Suprapubic skin (tissue), 4 donors: ENCODE measurements at regions not wholly inside any gene's neighbourhood (a gene's known extent, or its start where the extent isn't known, plus 50 kb on each side); places are given as distances from the start of the nearest gene placed in this dataset.

Source experiments
- DNase-seq, 2 donors: peaks; one replicate each; pipeline ENCODE4 v3.0.0-alpha.2; 2019; ENCODE audit warnings: low spot score in 2 of 2
- H3K27ac ChIP-seq: fragments of 200-600 bp; sonication (generic); one replicate; pipeline ENCODE4 v1.5.1; 2019
- H3K27me3 ChIP-seq: fragments of 200-600 bp; sonication (generic); one replicate; pipeline ENCODE4 v1.5.1; 2019
- H3K36me3 ChIP-seq: fragments of 200-600 bp; sonication (generic); one replicate; pipeline ENCODE4 v1.5.1; 2019
- H3K4me1 ChIP-seq: fragments of 200-600 bp; sonication (generic); one replicate; pipeline ENCODE4 v1.5.1; 2019
- H3K4me3 ChIP-seq: fragments of 200-600 bp; sonication (generic); one replicate; pipeline ENCODE4 v1.5.1; 2019; ENCODE audit warnings: mild to moderate bottlenecking
- H3K9me3 ChIP-seq: fragments of 200-600 bp; sonication (generic); one replicate; pipeline ENCODE4 v1.5.1; 2019
- EP300 ChIP-seq: sonication (generic); formaldehyde crosslinking; IDR thresholded peaks from one replicate; pipeline ENCODE4 v1.6.1; 2017; ENCODE audit warnings: antibody characterized with exemption
- POLR2A ChIP-seq, 2 donors: fragments of 450-650 bp; IDR thresholded peaks; one replicate each; pipeline ENCODE4 v1.6.1; 2017; ENCODE audit warnings: antibody characterized with exemption in 2 of 2, mild to moderate bottlenecking in 2 of 2, moderate library complexity in 2 of 2
- POLR2AphosphoS5 ChIP-seq, 3 donors: sonication (generic); formaldehyde crosslinking; IDR thresholded peaks; one replicate each; pipeline ENCODE4 v1.6.1; 2017; ENCODE audit warnings: antibody characterized with exemption in 3 of 3
- WGBS: methylation state at CpG from one replicate; pipeline ENCODE4 v1.1.5; 2018; 5-methylcytosine and 5-hydroxymethylcytosine counted together
- TF ChIP-seq, protein P1 (sequence below), 2 donors: fragments of 200-600 bp in 1 of 2; fragments of 450-650 bp in 1 of 2; sonication (generic) in 1 of 2; IDR thresholded peaks; one replicate each; pipeline ENCODE4 v1.5.1; 2016 to 2019; ENCODE audit warnings: antibody characterized with exemption in 2 of 2, mild to moderate bottlenecking in 1 of 2, moderate library complexity in 1 of 2

DNA sequence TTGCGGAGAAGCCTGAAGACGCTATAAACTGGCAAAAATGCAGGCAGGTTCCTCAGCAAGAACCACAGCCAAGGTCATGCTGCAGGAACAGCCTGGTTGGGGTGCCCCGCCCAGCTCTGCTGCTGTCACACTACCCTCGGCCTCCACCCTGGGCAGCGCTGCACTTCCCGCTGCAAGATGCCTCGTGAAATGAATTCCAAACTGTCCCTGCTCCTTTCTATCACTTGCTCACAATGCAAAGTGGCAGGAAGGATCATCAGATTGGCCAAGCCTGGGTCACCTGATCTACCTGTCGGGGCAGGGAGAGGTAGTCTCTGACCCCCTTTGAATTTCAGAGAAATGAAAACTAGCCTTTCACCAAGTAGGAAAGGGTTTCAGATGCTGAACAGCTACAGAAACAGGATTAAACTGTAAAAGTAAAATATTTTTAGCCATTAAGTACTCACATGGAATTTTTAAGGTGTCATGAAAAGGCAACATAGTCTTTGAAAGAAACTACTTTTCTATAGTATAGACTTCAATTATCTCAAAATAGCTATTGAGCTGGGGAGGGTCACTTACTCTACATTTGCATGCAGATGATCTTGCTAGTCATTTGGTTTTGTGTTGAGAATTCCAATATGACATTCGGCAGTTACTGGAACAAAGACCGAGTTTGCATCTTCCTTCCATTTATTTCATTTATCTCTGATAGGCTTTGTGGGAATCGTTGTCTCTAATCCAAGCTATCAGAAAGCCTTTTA lies 236.4 kb upstream of the ASCC3 start:
- DNase-seq = no peak
- no peaks in the 10 kb centered on the region for H3K9me3 ChIP-seq
- TF ChIP-seq EP300 (no peak), POLR2A (IDR thresholded peaks at IDR 0.05) (no peak), POLR2AphosphoS5 (IDR thresholded peaks at IDR 0.05) (no peak)
- TF ChIP-seq, protein P1, sequence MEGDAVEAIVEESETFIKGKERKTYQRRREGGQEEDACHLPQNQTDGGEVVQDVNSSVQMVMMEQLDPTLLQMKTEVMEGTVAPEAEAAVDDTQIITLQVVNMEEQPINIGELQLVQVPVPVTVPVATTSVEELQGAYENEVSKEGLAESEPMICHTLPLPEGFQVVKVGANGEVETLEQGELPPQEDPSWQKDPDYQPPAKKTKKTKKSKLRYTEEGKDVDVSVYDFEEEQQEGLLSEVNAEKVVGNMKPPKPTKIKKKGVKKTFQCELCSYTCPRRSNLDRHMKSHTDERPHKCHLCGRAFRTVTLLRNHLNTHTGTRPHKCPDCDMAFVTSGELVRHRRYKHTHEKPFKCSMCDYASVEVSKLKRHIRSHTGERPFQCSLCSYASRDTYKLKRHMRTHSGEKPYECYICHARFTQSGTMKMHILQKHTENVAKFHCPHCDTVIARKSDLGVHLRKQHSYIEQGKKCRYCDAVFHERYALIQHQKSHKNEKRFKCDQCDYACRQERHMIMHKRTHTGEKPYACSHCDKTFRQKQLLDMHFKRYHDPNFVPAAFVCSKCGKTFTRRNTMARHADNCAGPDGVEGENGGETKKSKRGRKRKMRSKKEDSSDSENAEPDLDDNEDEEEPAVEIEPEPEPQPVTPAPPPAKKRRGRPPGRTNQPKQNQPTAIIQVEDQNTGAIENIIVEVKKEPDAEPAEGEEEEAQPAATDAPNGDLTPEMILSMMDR (IDR thresholded peaks at IDR 0.05) = no peak
- 53% methylated on average over 9 of the region's 11 CpGs for WGBS
- H3K4me3 ChIP-seq = no peak overlapping the region
- H3K27ac ChIP-seq = no peak overlapping the region
- H3K4me1 ChIP-seq = no peaks in the 10 kb centered on the region
- no peaks in the 10 kb centered on the region for H3K27me3 ChIP-seq
- H3K36me3 ChIP-seq = no peaks in the 10 kb centered on the region

DNA sequence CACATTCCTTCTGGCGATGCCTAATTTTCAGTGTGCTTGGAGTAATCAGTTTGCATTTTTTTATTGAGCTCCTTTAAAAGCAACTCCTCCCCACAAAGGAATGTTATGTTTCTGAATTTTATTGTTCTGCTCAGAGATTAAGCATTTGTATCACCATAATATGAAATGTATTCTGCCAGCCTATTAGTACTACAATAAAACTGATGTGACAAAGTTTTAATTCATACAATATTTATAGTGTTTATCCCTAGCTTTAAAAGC lies 236.9 kb upstream of the ASCC3 start:
- H3K4me3 ChIP-seq = no peak overlapping the region
- H3K4me1 ChIP-seq = no peaks in the 10 kb centered on the region
- DNase-seq = no peak
- H3K9me3 ChIP-seq = no peaks in the 10 kb centered on the region
- H3K27me3 ChIP-seq = no peaks in the 10 kb centered on the region
- TF ChIP-seq POLR2AphosphoS5 (IDR thresholded peaks at IDR 0.05) = no peak
- no peak for TF ChIP-seq EP300
- TF ChIP-seq POLR2A (IDR thresholded peaks at IDR 0.05) = no peak
- TF ChIP-seq, protein P1 (IDR thresholded peaks at IDR 0.05) = no peak
- 26% methylated on average over 1 of the region's 1 CpG for WGBS
- no peak overlapping the region for H3K27ac ChIP-seq
- H3K36me3 ChIP-seq = no peaks in the 10 kb centered on the region

DNA sequence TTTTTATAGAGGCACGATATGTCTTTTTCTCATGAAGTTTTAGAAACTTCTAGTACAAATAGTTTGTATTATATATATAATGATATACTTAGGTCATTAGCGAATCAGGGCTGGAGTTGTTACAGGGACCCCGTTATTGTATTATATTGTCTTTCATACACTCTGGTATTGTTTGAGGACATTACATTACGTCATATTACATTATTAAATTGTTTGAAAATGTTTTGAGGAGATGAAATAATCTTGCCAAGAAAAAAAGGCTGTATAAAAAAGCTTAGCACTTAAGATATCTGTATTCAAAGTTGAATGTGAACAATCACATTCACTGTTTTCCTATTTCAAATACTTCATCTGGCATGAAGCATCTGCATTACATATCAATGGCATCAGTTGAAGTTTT lies 239.6 kb upstream of the ASCC3 start:
- Histone ChIP-seq H3K4me1 (no peaks in the 10 kb centered on the region), H3K9me3 (no peaks in the 10 kb centered on the region), H3K4me3 (no peak overlapping the region), H3K27me3 (no peaks in the 10 kb centered on the region), H3K36me3 (no peaks in the 10 kb centered on the region), H3K27ac (no peak overlapping the region)
- 63% methylated on average over 4 of the region's 4 CpGs for WGBS
- no peak for DNase-seq
- TF ChIP-seq EP300 (no peak), POLR2AphosphoS5 (IDR thresholded peaks at IDR 0.05) (no peak), POLR2A (IDR thresholded peaks at IDR 0.05) (no peak)
- TF ChIP-seq, protein P1 (IDR thresholded peaks at IDR 0.05) = no peak

DNA sequence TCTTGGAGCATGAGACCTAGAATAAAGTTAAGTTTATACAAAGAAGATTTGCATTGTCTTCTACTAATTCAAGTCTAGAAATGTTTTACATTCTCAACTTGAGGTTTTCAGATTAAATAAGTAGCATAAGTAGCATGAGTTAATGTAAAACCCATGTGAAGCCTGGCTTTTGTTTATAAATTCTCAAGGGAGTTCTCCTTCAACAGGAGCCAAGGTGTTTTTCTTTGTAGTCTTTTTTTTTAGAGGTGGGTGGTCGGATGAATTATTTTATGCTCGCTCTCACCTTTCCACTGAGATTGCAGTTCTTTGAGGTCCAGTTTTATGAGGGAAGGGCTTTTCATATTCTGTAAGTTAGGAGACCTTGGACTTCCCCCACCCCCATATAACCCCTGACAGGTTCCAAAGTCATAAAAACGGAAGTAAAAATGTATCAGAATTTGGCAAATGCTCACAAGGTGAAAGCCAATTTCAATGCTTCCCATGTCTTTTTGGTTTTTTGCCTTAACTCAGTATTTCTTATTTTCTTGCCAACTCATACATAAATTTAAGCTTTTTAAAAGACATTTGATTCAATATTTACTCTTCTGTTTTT lies 244.3 kb upstream of the ASCC3 start:
- Histone ChIP-seq H3K4me3 (no peak overlapping the region), H3K27ac (no peak overlapping the region), H3K4me1 (no peaks in the 10 kb centered on the region), H3K27me3 (no peaks in the 10 kb centered on the region), H3K9me3 (no peaks in the 10 kb centered on the region), H3K36me3 (no peaks in the 10 kb centered on the region)
- WGBS = 51% methylated on average over 3 of the region's 3 CpGs
- DNase-seq = no peak
- TF ChIP-seq POLR2A (IDR thresholded peaks at IDR 0.05) = no peak
- TF ChIP-seq, protein P1 (IDR thresholded peaks at IDR 0.05) = no peak
- TF ChIP-seq EP300 = no peak
- no peak for TF ChIP-seq POLR2AphosphoS5 (IDR thresholded peaks at IDR 0.05)

DNA sequence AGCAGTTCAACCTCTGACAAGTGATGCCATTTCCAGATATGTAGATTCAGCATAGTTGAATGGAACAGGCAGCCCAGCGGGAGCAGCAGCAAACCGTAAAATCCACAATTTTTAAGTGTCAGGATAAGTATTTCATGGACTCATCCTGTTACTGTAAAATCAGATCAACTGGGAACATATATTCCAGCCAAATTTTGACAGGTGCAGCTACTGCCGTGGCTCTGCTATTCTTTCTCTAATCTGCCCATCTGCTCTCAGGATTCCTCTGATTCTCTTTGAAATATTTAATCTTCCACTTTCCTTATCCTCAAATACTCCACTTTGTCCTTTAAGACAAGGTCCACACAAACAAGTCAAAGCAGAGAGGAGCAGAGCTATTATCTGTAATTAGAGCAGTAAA lies 245.4 kb upstream of the ASCC3 start:
- no peak for DNase-seq
- Histone ChIP-seq H3K27ac (no peak overlapping the region), H3K36me3 (no peaks in the 10 kb centered on the region), H3K9me3 (no peaks in the 10 kb centered on the region), H3K4me3 (no peak overlapping the region), H3K4me1 (no peaks in the 10 kb centered on the region), H3K27me3 (no peaks in the 10 kb centered on the region)
- WGBS = 28% methylated on average over 3 of the region's 3 CpGs
- no peak for TF ChIP-seq POLR2AphosphoS5 (IDR thresholded peaks at IDR 0.05)
- TF ChIP-seq POLR2A (IDR thresholded peaks at IDR 0.05) = no peak
- TF ChIP-seq, protein P1 (IDR thresholded peaks at IDR 0.05) = no peak
- TF ChIP-seq EP300 = no peak
